ENCODE measurements at regions not wholly inside any gene's neighbourhood (a gene's known extent, or its start where the extent isn't known, plus 50 kb on each side); places are given as distances from the start of the nearest gene placed in this dataset.
A peak's percentile ranks its signal among the peaks of the same experiment; 100 is the strongest.
"Not testable (repeated sequence)": the region's sequence is repeated elsewhere in the genome, so short reads cannot be mapped to it uniquely, and the experiment has no call there.

DNA sequence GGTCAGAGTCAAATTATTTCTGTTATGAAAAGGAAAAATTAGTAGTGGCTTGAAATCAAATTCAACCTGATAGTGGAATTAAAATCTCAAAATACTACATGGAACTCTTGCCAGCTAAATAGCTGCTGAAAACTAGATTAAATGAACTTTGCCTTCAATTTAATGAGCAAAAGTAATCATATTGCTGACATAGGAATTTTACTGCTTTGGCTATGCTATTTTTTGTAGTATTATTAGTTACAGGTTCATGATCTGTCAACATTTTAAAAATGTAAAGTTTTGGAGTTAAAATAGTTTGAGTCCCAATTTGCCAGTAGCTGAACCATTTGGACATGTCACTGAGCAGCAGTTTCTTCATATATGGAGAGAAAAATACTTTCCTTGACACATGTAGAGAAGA, 81.4 kb downstream of the RERGL start:
- no peak for DNase-seq (ENCODE audit: low read depth, low spot score)

DNA sequence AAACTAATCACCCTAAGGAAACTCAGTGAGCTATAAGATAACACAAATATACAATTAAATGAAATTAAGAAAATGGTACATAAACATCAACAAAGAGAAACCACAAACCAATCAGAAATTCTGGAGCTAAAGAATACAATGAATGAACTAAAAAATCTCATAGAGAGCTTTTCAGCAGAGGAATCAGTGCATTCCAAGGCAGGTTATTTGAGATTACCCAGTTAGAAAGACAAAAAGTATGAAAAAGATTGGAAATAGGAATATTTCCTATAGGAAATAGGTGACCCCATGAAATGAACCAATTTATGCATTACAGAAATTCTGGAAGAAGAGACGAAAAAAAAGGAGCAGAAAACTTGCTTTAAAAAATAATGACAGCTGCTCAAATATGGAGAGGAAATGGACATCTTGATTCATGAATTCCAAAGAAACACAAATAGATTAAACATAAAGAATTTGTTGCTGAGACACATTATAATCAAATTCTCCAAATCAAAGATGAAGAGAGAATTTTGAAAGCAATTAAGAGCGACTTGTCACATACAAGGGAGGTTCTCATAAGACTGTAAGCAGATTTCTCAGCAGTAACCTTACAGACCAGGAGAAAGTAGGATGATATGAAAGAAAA, 90.7 kb downstream of the RERGL start:
- DNase-seq (ENCODE audit: low read depth, low spot score) = no peak

DNA sequence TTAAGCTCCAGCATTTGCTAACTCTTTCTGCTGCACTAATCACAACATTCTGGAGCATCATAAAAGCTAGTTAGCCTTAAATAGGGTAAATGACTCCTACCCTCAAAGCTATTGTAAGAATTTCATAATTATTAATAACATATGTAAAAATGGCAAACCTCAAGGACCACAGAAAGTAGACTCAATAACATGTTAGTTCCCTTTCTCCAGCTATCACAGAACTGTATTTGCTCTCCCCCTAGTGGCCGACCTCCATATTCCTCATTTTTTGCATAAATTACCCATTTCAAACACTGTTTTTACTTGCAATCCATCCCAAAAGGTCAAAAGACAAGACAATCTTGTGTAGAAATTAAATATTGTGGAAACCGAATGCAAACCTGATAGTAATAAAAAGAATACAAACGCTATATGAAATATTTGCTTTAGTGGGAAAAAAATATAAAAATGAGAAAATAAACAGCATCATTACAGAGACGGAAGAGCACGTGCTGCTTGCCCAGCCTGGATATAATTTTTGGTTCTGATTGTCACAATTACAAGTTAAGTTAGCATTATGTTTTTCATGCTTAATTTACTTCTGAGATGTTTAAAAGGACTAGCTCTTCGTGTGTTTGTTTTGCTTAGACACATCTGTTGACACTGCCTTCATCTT, 97.9 kb downstream of the RERGL start:
- DNase-seq (ENCODE audit: low read depth, low spot score) = no peak

DNA sequence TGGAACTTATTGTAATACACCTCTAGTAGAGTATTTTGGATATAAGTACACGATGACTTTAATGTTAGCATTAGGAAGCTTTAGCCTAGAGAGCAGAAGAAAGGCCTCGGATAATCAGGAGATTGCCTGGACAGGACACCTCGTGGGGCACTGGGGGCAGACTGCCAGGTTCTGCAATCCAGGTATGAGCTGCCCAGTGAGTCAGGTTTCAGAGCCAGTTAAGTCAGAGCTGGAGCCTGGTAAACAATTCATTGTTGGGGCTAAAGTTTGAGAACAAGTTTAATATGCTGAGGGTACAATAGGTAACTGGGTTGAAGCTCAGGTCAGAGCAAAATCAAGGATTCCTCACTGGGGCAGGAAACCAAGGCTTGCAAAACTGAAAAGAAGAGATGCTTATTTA, 107.4 kb downstream of the RERGL start:
- no peak for DNase-seq (ENCODE audit: low read depth, low spot score)

DNA sequence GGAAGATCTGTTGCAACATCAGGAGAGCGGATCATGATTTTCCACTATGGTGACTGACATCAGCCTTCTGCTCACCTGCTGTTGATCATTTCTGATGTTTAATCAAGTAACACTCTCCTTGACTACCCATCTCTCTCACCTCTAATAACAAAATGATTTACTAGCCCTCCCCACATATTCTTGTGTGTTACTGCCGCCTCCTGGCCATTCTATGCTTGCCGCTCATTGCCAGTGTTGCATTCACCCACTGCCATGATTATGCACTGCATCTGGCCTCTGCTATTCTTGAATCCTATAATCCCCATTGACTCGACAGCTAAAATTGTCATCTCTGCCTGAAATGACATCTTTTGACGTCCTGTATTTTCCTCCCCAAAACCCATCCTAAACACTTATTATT, 113.8 kb downstream of the RERGL start:
- peak; percentile 7 for DNase-seq (ENCODE audit: low read depth, low spot score)

DNA sequence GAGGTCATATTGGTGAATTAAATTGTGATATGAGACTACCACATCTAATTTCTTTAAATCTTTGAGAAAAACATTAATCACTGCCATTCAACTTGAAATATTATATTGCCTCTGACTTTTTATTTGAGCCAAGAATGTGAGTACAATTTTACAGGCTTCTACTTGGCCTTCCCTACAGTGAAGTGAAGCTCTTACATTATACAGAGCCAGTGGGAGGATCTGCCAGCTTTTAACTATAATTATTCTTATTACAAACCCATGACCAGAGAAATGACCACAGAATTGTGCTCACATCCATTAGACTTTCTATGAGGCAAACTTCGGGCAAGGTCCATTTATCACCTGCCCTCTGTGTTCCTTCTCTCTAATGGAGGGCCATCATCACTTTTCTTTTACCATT, 114.2 kb downstream of the RERGL start:
- DNase-seq (ENCODE audit: low read depth, low spot score) = no peak

DNA sequence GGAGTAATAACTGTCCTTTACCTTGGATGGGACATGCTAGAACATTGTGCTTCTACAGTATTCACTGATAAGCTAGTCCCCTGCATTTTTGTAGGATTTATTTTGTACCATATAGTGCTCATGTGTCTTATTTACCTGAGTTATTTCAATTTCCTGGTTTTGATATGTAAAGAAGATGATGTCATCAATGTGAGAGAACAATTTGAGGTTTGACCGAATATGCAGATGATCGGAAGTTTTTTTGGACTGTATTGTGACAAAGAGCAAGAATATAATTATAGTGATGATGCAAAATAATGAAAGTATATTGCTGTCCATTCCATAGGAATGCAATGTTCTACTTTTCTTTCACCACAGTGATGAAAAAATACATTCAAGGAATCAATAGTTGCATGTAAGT, 114.8 kb downstream of the RERGL start:
- DNase-seq (ENCODE audit: low read depth, low spot score) = no peak

DNA sequence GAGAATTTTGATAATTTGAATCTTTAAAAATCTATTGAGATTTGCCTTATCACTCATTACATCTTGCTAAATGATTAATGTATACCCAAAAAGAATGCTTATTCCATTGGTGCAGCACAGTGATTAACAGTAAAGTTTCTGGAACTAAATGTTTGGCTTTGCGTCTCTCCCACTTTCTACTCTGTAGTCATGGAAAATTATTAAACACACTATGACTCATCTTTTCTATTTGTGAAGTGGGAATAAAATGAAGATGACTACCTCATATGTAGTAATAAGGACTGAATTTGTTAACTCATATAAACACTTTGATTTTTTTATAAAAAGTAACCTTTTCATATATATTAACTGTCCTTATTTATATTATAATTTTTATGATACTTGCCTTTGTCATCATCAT, 118.1 kb downstream of the RERGL start:
- no peak for DNase-seq (ENCODE audit: low read depth, low spot score)

DNA sequence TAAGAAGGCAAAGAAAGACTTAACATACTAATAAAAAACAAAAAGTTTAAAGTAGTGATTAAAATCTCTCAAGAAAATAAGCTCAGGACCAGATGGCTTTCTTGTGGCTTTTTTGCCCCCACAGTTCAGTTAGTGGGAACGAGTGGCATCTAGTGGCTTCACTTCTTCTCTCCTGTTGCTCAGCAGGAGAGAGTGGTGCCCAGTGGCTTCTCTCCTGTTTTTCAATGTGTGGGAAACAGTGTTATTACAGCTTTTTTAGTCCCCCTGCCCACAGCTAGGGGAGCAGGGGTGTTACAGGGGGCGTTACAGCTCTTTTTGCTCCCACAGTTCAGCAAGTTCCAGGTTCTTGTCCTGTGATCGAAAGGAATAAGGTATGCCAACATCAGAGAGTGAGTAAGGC, 135.2 kb downstream of the RERGL start:
- DNase-seq (ENCODE audit: low read depth, low spot score) = no peak

DNA sequence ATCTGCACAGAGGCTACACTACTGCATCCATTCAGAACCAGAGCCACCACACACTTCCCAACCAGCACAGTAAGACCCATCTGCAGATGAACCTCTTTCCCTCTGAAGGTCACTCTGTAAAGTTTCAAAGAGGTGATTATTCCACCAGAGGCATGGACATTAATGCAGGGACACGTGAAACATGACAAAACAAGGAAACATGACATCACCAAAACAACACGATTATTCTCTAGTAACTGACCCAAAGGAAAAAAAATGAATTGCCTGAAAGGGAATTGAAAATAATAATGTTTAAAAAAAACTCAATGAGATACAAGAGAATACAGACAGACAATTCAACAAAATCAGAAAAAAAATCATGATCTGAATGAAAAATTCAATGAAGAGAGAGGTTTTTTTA, 139.1 kb downstream of the RERGL start:
- no peak for DNase-seq (ENCODE audit: low read depth, low spot score)

DNA sequence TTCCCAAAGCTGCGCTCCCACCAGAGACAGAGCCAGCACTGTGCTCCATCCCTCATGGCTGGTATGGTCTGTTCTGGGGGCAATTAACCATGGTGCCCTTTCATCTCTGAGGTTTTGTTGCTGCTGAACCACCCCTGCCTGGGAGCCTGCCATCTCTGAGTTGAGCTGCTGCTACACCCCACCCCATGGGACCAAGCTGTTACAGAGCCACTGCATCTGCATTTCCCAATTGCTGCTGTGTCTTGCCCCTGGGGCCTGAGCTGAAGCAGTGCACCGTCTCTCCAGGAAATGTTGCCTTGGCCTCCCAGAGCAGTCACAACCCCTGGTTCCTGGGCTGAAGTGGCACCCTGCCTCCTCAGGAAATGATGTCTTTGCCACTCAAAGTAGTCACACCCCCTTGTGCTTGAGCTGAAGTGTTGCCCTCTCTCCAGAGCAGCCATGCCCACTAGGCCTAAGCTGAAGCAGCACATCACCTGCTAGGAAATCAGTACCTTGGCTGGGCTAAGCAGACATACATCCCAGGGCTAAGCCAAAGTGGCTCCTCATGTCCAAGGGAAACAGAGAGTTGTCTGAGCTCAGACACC, 140.3 kb downstream of the RERGL start:
- DNase-seq (ENCODE audit: low read depth, low spot score) = no peak

DNA sequence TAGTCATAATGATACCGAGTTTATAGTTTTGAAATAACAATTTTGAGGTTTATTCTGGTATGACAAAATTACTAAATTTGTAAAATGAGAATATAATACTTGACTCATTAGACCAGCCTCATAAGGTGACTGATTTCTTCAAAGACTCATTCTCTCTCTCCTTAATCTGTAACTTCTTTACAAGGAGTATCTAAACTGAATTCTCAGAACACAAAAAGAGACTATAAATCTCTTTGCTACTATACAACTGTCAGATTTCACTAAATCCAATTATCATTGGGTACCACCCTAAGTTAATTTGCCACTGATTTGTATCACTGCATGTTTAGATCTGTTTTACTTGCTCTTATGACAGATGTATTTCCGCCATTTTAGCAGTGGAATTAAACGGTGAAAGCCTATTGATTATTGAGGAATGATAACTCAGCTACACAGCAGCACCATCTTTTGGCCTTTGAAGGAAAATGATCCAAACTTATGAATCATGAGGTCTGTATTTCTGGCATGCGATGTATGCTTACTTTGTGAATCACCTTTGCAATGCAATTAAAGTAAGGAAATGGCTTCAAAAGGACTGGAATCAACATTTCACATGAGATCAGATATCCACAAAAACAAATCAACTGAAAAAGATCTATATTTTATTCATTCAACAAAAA, 161.2 kb downstream of the RERGL start:
- peak; percentile 2 for DNase-seq (ENCODE audit: low read depth, low spot score)

DNA sequence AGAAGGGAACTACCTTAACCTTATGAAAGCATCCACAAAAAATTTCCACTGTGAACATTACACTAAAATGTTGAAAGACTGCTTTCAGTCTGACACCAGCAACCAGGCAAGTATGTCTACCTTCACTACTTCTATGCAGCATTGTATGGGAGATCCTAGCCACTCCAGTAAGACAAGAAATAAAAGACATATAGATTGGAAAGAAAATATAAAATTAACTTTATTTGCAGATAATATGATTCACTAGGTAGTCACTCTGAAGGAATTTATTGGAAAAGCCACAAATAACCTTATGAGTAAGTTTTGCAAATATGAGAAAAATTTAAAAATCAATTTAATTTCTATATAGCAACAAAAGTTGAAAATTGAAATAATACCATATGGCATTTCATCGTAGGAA, 172.0 kb downstream of the RERGL start:
- no peak for DNase-seq (ENCODE audit: low read depth, low spot score)

DNA sequence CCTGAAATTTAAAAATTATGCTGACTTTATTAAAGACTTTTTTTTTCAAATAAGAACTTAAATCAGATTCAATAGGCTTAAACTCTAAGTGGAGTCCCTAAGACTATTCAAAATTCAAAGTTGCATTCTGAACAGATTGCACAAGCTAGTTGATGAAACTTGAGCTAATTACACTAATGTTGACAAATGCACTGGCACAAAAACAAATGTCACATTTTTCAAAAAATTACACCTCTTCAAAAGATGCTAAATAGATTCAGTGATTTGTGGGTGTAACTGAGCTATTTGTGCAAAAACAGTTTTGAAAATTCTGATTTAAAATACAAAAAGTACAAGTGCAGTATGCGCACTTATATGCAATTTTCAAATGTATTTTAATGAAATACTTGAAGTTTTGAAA, 205.4 kb downstream of the RERGL start:
- DNase-seq (ENCODE audit: low read depth, low spot score) = no peak

DNA sequence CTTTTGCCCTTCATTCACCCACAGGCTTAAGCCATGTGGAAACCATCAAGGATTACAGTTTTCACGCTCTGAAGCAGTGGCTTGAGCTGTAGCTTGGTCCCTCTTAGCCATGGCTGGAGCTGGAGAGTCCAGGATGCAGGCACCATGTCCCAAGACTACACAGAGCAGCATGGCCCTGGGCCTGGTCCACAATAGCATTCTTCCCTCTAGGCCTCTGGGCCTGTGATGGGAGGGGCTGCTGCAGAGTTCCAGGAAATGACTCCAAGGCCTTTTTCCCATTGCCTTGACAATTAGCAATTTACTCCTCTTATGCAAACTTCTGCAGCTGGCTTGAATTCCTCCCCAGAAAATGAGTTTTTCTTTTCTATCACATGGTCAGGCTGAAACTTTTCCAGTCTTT, 211.3 kb downstream of the RERGL start:
- DNase-seq (ENCODE audit: low read depth, low spot score) = no peak

DNA sequence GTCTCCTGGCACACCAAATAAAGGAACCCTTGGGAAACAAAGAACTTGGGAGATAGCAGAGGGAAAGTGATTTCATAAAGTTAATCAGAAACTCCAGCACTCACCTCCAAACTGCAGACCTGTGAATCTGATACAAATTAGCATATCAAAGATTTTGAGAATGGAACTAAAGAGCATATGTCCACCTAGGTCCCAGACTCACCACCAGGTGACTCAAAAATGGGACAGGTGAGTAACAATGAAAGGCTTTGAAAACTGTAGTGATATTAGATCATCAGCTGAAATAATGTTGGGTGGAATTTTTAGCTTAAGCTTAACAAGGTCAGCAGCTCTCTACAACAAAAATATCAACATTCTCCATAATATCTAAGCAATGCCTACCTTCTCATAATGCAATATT, 214.8 kb downstream of the RERGL start:
- DNase-seq (ENCODE audit: low read depth, low spot score) = no peak

DNA sequence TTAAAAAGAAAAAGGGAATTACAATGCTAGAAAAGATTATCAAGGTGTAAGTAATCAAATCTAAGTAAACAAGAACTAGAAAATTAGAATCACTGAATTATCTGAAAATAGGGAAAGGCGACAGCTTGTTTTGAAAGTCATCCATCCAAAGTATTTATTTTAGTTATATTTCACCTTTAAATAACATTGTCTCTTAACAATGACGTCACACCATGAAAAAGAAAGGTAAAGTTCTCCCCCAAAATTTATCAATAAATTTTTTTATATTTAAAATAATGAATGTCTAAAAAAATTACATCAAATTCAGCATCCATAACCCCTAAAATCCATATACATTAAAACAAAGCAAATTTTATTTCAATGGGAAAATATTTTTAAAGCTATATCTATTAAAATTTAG, 223.2 kb downstream of the RERGL start:
- DNase-seq (ENCODE audit: low read depth, low spot score) = no peak

DNA sequence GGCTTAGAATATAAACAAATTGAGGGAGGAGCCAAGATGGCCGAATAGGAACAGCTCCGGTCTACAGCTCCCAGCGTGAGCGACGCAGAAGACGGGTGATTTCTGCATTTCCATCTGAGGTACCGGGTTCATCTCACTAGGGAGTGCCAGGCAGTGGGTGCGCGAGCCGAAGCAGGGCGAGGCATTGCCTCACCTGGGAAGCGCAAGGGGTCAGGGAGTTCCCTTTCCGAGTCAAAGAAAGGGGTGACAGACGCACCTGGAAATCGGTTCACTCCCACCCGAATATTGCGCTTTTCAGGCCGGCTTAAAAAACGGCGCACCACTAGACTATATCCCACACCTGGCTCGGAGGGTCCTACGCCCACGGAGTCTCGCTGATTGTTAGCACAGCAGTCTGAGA, 234.4 kb downstream of the RERGL start:
- not testable (repeated sequence) for DNase-seq (ENCODE audit: low read depth, low spot score)

DNA sequence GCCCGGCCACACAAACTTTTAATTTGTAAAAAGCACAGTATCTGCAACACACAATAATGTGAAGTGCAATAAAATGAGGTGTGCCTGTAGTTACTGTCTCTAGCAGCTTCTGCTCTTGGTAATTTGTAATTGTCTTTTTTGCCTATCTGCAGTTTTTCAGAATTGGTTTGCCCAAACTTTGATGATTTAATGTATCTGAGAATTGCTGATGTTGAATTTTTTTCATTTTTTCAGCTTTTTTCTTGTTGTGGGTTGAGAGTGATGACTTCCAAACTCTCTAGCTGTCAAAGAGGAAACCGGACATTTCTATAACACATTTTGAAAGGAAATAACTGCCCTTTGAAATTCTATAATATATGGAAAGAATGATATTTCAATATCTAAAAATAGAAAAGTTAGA, 236.9 kb downstream of the RERGL start:
- DNase-seq (ENCODE audit: low read depth, low spot score) = no peak

DNA sequence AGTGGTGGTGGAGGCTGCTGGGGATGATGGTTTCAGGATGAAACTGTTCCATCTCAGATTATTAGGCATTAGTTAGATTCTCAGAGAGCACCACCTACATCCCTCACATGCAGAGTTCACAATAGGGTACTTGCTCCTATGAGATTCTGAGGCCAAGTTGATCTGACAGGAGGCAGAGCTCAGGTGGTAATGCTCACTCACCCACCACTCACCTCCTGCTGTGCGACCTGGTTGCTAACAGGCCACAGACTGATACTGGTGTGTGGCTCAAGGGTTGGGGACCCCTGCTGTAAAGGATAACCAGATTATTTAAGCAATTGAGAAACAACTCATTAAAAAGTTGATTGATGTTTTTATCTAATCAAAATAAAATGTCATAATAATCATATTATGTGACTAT, 248.5 kb downstream of the RERGL start:
- DNase-seq (ENCODE audit: low read depth, low spot score) = no peak

DNA sequence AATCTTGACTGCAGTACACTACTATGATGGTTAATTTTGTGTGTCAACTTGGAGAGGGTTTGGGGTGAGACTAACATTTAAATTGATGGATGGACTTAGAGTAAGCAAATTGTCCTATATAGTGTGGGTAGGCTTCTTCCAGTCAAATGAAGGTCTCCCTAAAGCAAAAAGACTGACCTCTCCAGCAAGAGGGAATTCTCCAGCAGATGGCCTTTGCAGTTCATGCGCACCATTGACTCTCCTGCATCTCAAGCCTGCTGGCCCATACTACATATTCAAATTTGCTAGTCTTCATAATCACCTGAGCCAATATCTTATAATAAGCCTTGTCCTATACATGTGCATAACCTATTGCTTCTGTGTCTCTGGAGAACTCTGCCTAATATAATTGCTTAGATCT, 260.2 kb downstream of the RERGL start:
- DNase-seq (ENCODE audit: low read depth, low spot score) = no peak

DNA sequence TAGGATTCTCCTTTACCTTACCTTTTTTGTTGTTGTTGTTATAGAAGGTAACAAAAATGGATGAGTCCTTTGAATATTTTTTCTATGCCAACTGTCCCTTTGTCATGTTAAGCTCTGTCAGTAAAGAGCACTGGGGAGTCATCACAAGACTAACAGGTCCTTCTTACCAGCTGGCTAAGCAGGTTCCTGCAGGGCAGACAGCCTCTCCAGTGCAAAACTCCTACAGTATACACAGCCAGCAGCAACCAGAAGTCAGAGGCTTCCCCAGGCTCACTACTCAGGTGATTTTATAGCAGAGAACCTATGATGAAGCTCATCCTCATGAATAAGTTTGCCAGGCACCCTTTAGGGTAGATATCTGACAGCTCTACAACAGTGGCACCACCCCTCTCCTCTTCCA, 271.1 kb downstream of the RERGL start:
- no peak for DNase-seq (ENCODE audit: low read depth, low spot score)

DNA sequence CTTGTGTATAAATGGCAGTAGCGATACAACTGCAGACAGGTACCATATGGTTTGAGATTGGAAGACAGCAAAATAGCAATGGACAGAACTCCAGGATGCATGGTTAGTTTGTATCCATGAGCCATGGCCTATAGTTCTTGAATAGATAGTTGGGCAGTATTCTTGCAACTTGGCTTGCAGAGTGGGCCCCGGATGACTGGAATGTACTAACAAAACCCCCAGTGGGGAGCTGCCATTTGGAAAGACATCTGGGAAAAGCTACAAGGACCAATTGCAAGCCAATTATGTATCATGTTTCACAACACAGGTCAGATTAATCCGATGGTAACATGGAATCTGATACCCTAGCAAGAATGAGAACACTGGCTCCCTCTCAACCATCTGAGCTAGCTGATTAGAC, 279.6 kb downstream of the RERGL start:
- no peak for DNase-seq (ENCODE audit: low read depth, low spot score)
